Natural killer cell (primary cell): ENCODE measurements at regions not wholly inside any gene's neighbourhood (a gene's known extent, or its start where the extent isn't known, plus 50 kb on each side); places are given as distances from the start of the nearest gene placed in this dataset.
"Not testable (repeated sequence)": the region's sequence is repeated elsewhere in the genome, so short reads cannot be mapped to it uniquely, and the experiment has no call there.

Source experiments
- ATAC-seq, 3 donors: fragments of 150-1000 bp in 2 of 3; fragments of 200-7000 bp in 1 of 3; cut with Tn5 transposase; 1 replicate in 1 of 3; 2 replicates in 2 of 3; pipeline ENCODE4 v1.10.0; 2021; ENCODE audit warnings: mild to moderate bottlenecking in 2 of 3, moderate library complexity in 2 of 3
- DNase-seq, 2 donors: peaks; one replicate each; pipeline versions ENCODE4 v3.0.0 to v3.0.0-alpha.2; 2013 to 2021; ENCODE audit warnings: mixed read lengths in 1 of 2
- H3K27ac ChIP-seq: one replicate; pipeline ENCODE4 v1.5.1; 2013; ENCODE audit warnings: mild to moderate bottlenecking, low read length
- H3K27me3 ChIP-seq: one replicate; pipeline ENCODE4 v1.6.1; 2013; ENCODE audit warnings: low read length; ENCODE audit not compliant: control insufficient read depth, insufficient read depth
- H3K36me3 ChIP-seq: one replicate; pipeline ENCODE4 v1.6.1; 2013; ENCODE audit warnings: low read length; ENCODE audit not compliant: control insufficient read depth, insufficient read depth
- H3K4me1 ChIP-seq: one replicate; pipeline ENCODE4 v1.6.1; 2013; ENCODE audit warnings: low read length; ENCODE audit not compliant: control insufficient read depth, insufficient read depth
- H3K4me3 ChIP-seq: one replicate; pipeline ENCODE4 v1.5.1; 2013; ENCODE audit warnings: low read length
- H3K9me3 ChIP-seq: one replicate; pipeline ENCODE4 v1.6.1; 2013; ENCODE audit warnings: low read length; ENCODE audit not compliant: control insufficient read depth, insufficient read depth
- H3K27ac Mint-ChIP-seq, 2 donors: one replicate each; pipeline ENCODE4 v1.8.0; 2022; ENCODE audit warnings: mild to moderate bottlenecking in 2 of 2, mixed read lengths in 2 of 2, moderate library complexity in 1 of 2
- H3K27me3 Mint-ChIP-seq, 2 donors: one replicate each; pipeline ENCODE4 v1.8.0; 2022; ENCODE audit warnings: low read depth in 2 of 2, mixed read lengths in 2 of 2
- H3K36me3 Mint-ChIP-seq: one replicate; pipeline ENCODE4 v1.8.0; 2022; ENCODE audit warnings: mixed read lengths
- H3K4me1 Mint-ChIP-seq, 2 donors: one replicate each; pipeline ENCODE4 v1.8.0; 2022; ENCODE audit warnings: mixed read lengths in 2 of 2
- H3K4me3 Mint-ChIP-seq: one replicate; pipeline ENCODE4 v1.8.0; 2022; ENCODE audit warnings: mild to moderate bottlenecking, moderate library complexity, mixed read lengths
- H3K9me3 Mint-ChIP-seq, 2 donors: one replicate each; pipeline ENCODE4 v1.8.0; 2022; ENCODE audit warnings: mixed read lengths in 2 of 2
- CTCF ChIP-seq: fragments of 200-600 bp; IDR thresholded peaks from one replicate; pipeline ENCODE4 v1.8.0; 2022; ENCODE audit warnings: antibody characterized with exemption
- WGBS: methylation state at CpG from one replicate; pipeline ENCODE4 v1.1.7; 2013; ENCODE audit warnings: missing lambda C conversion rate; ENCODE audit not compliant: insufficient coverage; 5-methylcytosine and 5-hydroxymethylcytosine counted together
- intact Hi-C: fragments of 100-400 bp; cut with micrococcal nuclease; formaldehyde crosslinking; loops from one replicate; pipeline ENCODE4 v1.14.2; 2022

DNA sequence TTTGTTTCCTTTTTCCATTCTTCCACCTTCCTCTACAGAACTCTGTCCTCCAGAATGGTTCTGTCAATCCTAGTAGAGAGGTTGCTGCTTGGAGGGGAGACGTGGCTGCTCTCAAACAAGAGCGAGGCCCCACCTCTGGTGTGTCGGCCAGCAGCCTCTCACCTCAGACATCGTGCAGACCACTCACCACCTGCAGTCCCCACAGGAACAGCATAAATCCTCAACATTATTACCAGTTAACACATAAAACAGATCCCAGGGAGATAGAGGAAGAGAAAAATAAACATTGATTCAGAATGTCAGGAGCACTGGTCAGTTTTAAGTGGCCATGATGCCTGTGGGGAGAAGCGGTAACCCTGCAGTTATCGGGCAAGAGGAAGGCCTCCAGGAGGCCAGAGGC is 485.9 kb upstream of the DPP6 start:
- Mint-ChIP-seq H3K9me3 (peaks cover 23 to 29% of the 10 kb centered on the region in 2 donors), H3K4me1 (no peaks in the 10 kb centered on the region), H3K27ac (no peak overlapping the region), H3K36me3 (peaks cover 16% of the 10 kb centered on the region), H3K4me3 (no peak overlapping the region), H3K27me3 (no peaks in the 10 kb centered on the region)
- Histone ChIP-seq H3K4me1 (no peaks in the 10 kb centered on the region), H3K36me3 (no peaks in the 10 kb centered on the region), H3K27me3 (no peaks in the 10 kb centered on the region), H3K27ac (no peak overlapping the region), H3K4me3 (no peak overlapping the region), H3K9me3 (peaks cover 13% of the 10 kb centered on the region)
- ATAC-seq (no peak), DNase-seq (no peak)
- intact Hi-C loops, result no loop called here
- TF ChIP-seq CTCF, result no peak
- 74% methylated on average over 3 of the region's 6 CpGs for WGBS

DNA sequence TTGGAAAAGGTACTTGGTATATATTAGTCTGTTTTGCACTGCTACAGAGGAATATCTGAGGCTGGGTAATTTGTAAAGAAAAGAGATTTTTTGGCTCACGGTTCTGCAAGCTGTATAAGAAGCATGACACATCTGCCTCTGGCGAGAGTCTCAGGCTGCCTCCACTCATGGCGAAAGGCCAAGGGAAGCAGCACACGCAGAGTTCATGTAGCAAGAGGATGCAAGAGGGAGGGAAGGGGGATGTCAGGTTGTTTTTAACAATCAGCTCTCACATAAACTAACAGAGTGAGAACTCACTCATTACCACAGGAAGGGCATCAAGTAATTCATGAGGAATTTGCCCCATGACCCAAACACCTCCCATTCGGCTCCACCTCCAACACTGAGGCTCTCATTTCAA is 484.8 kb upstream of the DPP6 start:
- H3K36me3 ChIP-seq, result no peaks in the 10 kb centered on the region
- no peaks in the 10 kb centered on the region for H3K4me1 Mint-ChIP-seq
- peaks cover 23 to 26% of the 10 kb centered on the region in 2 donors for H3K9me3 Mint-ChIP-seq

GRCh38 chr7:153569520-153569919 is 482.7 kb upstream of the DPP6 start:
- H3K27ac ChIP-seq, H3K4me3 ChIP-seq, H3K27me3 Mint-ChIP-seq, DNase-seq, H3K4me3 Mint-ChIP-seq, H3K27me3 ChIP-seq, H3K27ac Mint-ChIP-seq, H3K4me1 ChIP-seq, H3K4me1 Mint-ChIP-seq, intact Hi-C loops, H3K36me3 ChIP-seq, H3K36me3 Mint-ChIP-seq, ATAC-seq: not testable (repeated sequence)
- peaks cover 26 to 32% of the 10 kb centered on the region in 2 donors for H3K9me3 Mint-ChIP-seq
- H3K9me3 ChIP-seq, result peaks cover 16% of the 10 kb centered on the region
- WGBS, result 86% methylated on average over 1 of the region's 1 CpG

More for the DNA sequence above, 484.8 kb upstream of the DPP6 start:
- intact Hi-C loops, result no loop called here
- no peak for DNase-seq
- Mint-ChIP-seq H3K27ac (no peak overlapping the region), H3K27me3 (no peaks in the 10 kb centered on the region), H3K36me3 (peaks cover 16% of the 10 kb centered on the region), H3K4me3 (no peak overlapping the region)
- H3K27ac ChIP-seq, result no peak overlapping the region
- H3K27me3 ChIP-seq, result no peaks in the 10 kb centered on the region
- no peak overlapping the region for H3K4me3 ChIP-seq
- peaks cover 16% of the 10 kb centered on the region for H3K9me3 ChIP-seq
- 92% methylated on average over 3 of the region's 5 CpGs for WGBS
- TF ChIP-seq CTCF, result no peak
- ATAC-seq, result no peak
- H3K4me1 ChIP-seq, result no peaks in the 10 kb centered on the region

- H3K9me3 ChIP-seq, result peaks cover 10% of the 10 kb centered on the region
- DNase-seq, result no peak
- no peaks in the 10 kb centered on the region for H3K4me1 ChIP-seq
- H3K36me3 ChIP-seq, result no peaks in the 10 kb centered on the region
- intact Hi-C loops, result no loop called here
- no peak overlapping the region for H3K27ac ChIP-seq
- H3K4me3 Mint-ChIP-seq, result no peak overlapping the region
- no peaks in the 10 kb centered on the region for H3K4me1 Mint-ChIP-seq
- H3K27me3 ChIP-seq, result no peaks in the 10 kb centered on the region
- 81% methylated on average over 1 of the region's 1 CpG for WGBS
- no peak for TF ChIP-seq CTCF
- H3K27me3 Mint-ChIP-seq, result no peaks in the 10 kb centered on the region
- H3K4me3 ChIP-seq, result no peak overlapping the region
- peaks cover 9% of the 10 kb centered on the region for H3K36me3 Mint-ChIP-seq
- no peak overlapping the region for H3K27ac Mint-ChIP-seq
- peaks cover 25 to 30% of the 10 kb centered on the region in 2 donors for H3K9me3 Mint-ChIP-seq
- no peak for ATAC-seq
Observed at GRCh38 chr7:153576096-153576495, 476.1 kb upstream of the DPP6 start.
